ENCODE measurements at regions not wholly inside any gene's neighbourhood (a gene's known extent, or its start where the extent isn't known, plus 50 kb on each side); places are given as distances from the start of the nearest gene placed in this dataset.

- no peaks in the 10 kb centered on the region for H3K36me3 ChIP-seq (ENCODE audit: control insufficient read depth, insufficient read depth, low read length)
- H3K9ac ChIP-seq (ENCODE audit: low read depth, low read length) = no peak overlapping the region
- H3K27ac ChIP-seq (ENCODE audit: low read depth, low read length) = no peak overlapping the region
- H3K9me3 ChIP-seq (ENCODE audit: control insufficient read depth, insufficient read depth, low read length) = no peaks in the 10 kb centered on the region
- H3K27me3 ChIP-seq (ENCODE audit: control insufficient read depth, insufficient read depth, low read length) = no peaks in the 10 kb centered on the region
- H3K4me1 ChIP-seq (ENCODE audit: control insufficient read depth, insufficient read depth, low read length) = no peaks in the 10 kb centered on the region
- no peak overlapping the region for H3K4me3 ChIP-seq (ENCODE audit: low read depth, low read length)
These were observed 580.2 kb downstream of the ETNK1 start for GRCh38 chr12:23204933-23205778.

GRCh38 chr12:23209793-23210192 lies 584.8 kb downstream of the ETNK1 start:
- Histone ChIP-seq H3K36me3 (ENCODE audit: control insufficient read depth, insufficient read depth, low read length) (no peaks in the 10 kb centered on the region), H3K9me3 (ENCODE audit: control insufficient read depth, insufficient read depth, low read length) (0 out of 2 replicates have a peak, but pooled peaks cover 6% of the 10 kb centered on the region), H3K27ac (ENCODE audit: low read depth, low read length) (no peak overlapping the region), H3K9ac (ENCODE audit: low read depth, low read length) (no peak overlapping the region), H3K27me3 (ENCODE audit: control insufficient read depth, insufficient read depth, low read length) (no peaks in the 10 kb centered on the region), H3K4me1 (ENCODE audit: control insufficient read depth, insufficient read depth, low read length) (no peaks in the 10 kb centered on the region), H3K4me3 (ENCODE audit: low read depth, low read length) (no peak overlapping the region)

GRCh38 chr12:23210573-23210972 lies 585.6 kb downstream of the ETNK1 start:
- peaks cover 14% of the 10 kb centered on the region; the same call in 1 of the 2 replicates for H3K9me3 ChIP-seq (ENCODE audit: control insufficient read depth, insufficient read depth, low read length)
- H3K27ac ChIP-seq (ENCODE audit: low read depth, low read length) = no peak overlapping the region
- H3K27me3 ChIP-seq (ENCODE audit: control insufficient read depth, insufficient read depth, low read length) = no peaks in the 10 kb centered on the region
- no peak overlapping the region for H3K9ac ChIP-seq (ENCODE audit: low read depth, low read length)
- H3K4me1 ChIP-seq (ENCODE audit: control insufficient read depth, insufficient read depth, low read length) = no peaks in the 10 kb centered on the region
- H3K36me3 ChIP-seq (ENCODE audit: control insufficient read depth, insufficient read depth, low read length) = no peaks in the 10 kb centered on the region
- no peak overlapping the region for H3K4me3 ChIP-seq (ENCODE audit: low read depth, low read length)

- Histone ChIP-seq H3K27ac (ENCODE audit: low read depth, low read length) (no peak overlapping the region), H3K9ac (ENCODE audit: low read depth, low read length) (no peak overlapping the region)
These were observed 586.7 kb downstream of the ETNK1 start for GRCh38 chr12:23211384-23212320.

GRCh38 chr12:23217158-23217557 lies 592.2 kb downstream of the ETNK1 start:
- Histone ChIP-seq H3K27ac (ENCODE audit: low read depth, low read length) (no peak overlapping the region), H3K9ac (ENCODE audit: low read depth, low read length) (no peak overlapping the region), H3K4me1 (ENCODE audit: control insufficient read depth, insufficient read depth, low read length) (no peaks in the 10 kb centered on the region)

More at GRCh38 chr12:23211384-23212320, 586.7 kb downstream of the ETNK1 start:
- Histone ChIP-seq H3K4me3 (ENCODE audit: low read depth, low read length) (no peak overlapping the region), H3K36me3 (ENCODE audit: control insufficient read depth, insufficient read depth, low read length) (no peaks in the 10 kb centered on the region), H3K27me3 (ENCODE audit: control insufficient read depth, insufficient read depth, low read length) (no peaks in the 10 kb centered on the region), H3K4me1 (ENCODE audit: control insufficient read depth, insufficient read depth, low read length) (no peaks in the 10 kb centered on the region), H3K9me3 (ENCODE audit: control insufficient read depth, insufficient read depth, low read length) (peaks cover 18% of the 10 kb centered on the region; the same call in 1 of the 2 replicates)

GRCh38 chr12:23217667-23218066 lies 592.7 kb downstream of the ETNK1 start:
- no peaks in the 10 kb centered on the region for H3K27me3 ChIP-seq (ENCODE audit: control insufficient read depth, insufficient read depth, low read length)
- H3K4me1 ChIP-seq (ENCODE audit: control insufficient read depth, insufficient read depth, low read length) = no peaks in the 10 kb centered on the region
- H3K9ac ChIP-seq (ENCODE audit: low read depth, low read length) = no peak overlapping the region
- no peaks in the 10 kb centered on the region for H3K36me3 ChIP-seq (ENCODE audit: control insufficient read depth, insufficient read depth, low read length)
- no peak overlapping the region for H3K4me3 ChIP-seq (ENCODE audit: low read depth, low read length)
- no peak overlapping the region for H3K27ac ChIP-seq (ENCODE audit: low read depth, low read length)
- peaks cover 18% of the 10 kb centered on the region; the same call in 1 of the 2 replicates for H3K9me3 ChIP-seq (ENCODE audit: control insufficient read depth, insufficient read depth, low read length)

More at GRCh38 chr12:23217158-23217557, 592.2 kb downstream of the ETNK1 start:
- H3K4me3 ChIP-seq (ENCODE audit: low read depth, low read length) = no peak overlapping the region
- H3K36me3 ChIP-seq (ENCODE audit: control insufficient read depth, insufficient read depth, low read length) = no peaks in the 10 kb centered on the region
- H3K27me3 ChIP-seq (ENCODE audit: control insufficient read depth, insufficient read depth, low read length) = no peaks in the 10 kb centered on the region
- peaks cover 18% of the 10 kb centered on the region; the same call in 1 of the 2 replicates for H3K9me3 ChIP-seq (ENCODE audit: control insufficient read depth, insufficient read depth, low read length)

- Histone ChIP-seq H3K36me3 (ENCODE audit: control insufficient read depth, insufficient read depth, low read length) (no peaks in the 10 kb centered on the region), H3K9ac (ENCODE audit: low read depth, low read length) (no peak overlapping the region), H3K4me3 (ENCODE audit: low read depth, low read length) (no peak overlapping the region), H3K4me1 (ENCODE audit: control insufficient read depth, insufficient read depth, low read length) (no peaks in the 10 kb centered on the region), H3K9me3 (ENCODE audit: control insufficient read depth, insufficient read depth, low read length) (no peaks in the 10 kb centered on the region), H3K27me3 (ENCODE audit: control insufficient read depth, insufficient read depth, low read length) (no peaks in the 10 kb centered on the region), H3K27ac (ENCODE audit: low read depth, low read length) (no peak overlapping the region)
These were observed 596.1 kb downstream of the ETNK1 start for GRCh38 chr12:23221066-23221465.

GRCh38 chr12:23221926-23222325 lies 597.0 kb downstream of the ETNK1 start:
- Histone ChIP-seq H3K27ac (ENCODE audit: low read depth, low read length) (no peak overlapping the region), H3K4me1 (ENCODE audit: control insufficient read depth, insufficient read depth, low read length) (no peaks in the 10 kb centered on the region), H3K9ac (ENCODE audit: low read depth, low read length) (no peak overlapping the region), H3K27me3 (ENCODE audit: control insufficient read depth, insufficient read depth, low read length) (no peaks in the 10 kb centered on the region), H3K4me3 (ENCODE audit: low read depth, low read length) (no peak overlapping the region), H3K36me3 (ENCODE audit: control insufficient read depth, insufficient read depth, low read length) (no peaks in the 10 kb centered on the region), H3K9me3 (ENCODE audit: control insufficient read depth, insufficient read depth, low read length) (no peaks in the 10 kb centered on the region)

GRCh38 chr12:23222801-23223200 lies 597.8 kb downstream of the ETNK1 start:
- H3K27me3 ChIP-seq (ENCODE audit: control insufficient read depth, insufficient read depth, low read length) = no peaks in the 10 kb centered on the region
- H3K36me3 ChIP-seq (ENCODE audit: control insufficient read depth, insufficient read depth, low read length) = no peaks in the 10 kb centered on the region
- no peak overlapping the region for H3K27ac ChIP-seq (ENCODE audit: low read depth, low read length)
- H3K9ac ChIP-seq (ENCODE audit: low read depth, low read length) = no peak overlapping the region
- no peaks in the 10 kb centered on the region for H3K9me3 ChIP-seq (ENCODE audit: control insufficient read depth, insufficient read depth, low read length)
- H3K4me3 ChIP-seq (ENCODE audit: low read depth, low read length) = no peak overlapping the region
- no peaks in the 10 kb centered on the region for H3K4me1 ChIP-seq (ENCODE audit: control insufficient read depth, insufficient read depth, low read length)

GRCh38 chr12:23228101-23228500 lies 603.1 kb downstream of the ETNK1 start:
- no peak overlapping the region for H3K27ac ChIP-seq (ENCODE audit: low read depth, low read length)
- H3K9ac ChIP-seq (ENCODE audit: low read depth, low read length) = no peak overlapping the region
- no peaks in the 10 kb centered on the region for H3K9me3 ChIP-seq (ENCODE audit: control insufficient read depth, insufficient read depth, low read length)
- no peaks in the 10 kb centered on the region for H3K4me1 ChIP-seq (ENCODE audit: control insufficient read depth, insufficient read depth, low read length)
- H3K4me3 ChIP-seq (ENCODE audit: low read depth, low read length) = no peak overlapping the region
- no peaks in the 10 kb centered on the region for H3K36me3 ChIP-seq (ENCODE audit: control insufficient read depth, insufficient read depth, low read length)
- no peaks in the 10 kb centered on the region for H3K27me3 ChIP-seq (ENCODE audit: control insufficient read depth, insufficient read depth, low read length)
